HG03196 (cell line): ENCODE measurements at regions not wholly inside any gene's neighbourhood (a gene's known extent, or its start where the extent isn't known, plus 50 kb on each side); places are given as distances from the start of the nearest gene placed in this dataset.

Experiments used
- ATAC-seq: cut with Tn5 transposase; IDR thresholded peaks from one replicate; pipeline ENCODE4 v1.9.1; 2021; ENCODE audit not compliant: unreplicated experiment

GRCh38 chr13:53631511-53631910 is 602.9 kb downstream of the OLFM4 start:
- no peak for ATAC-seq

- ATAC-seq, result no peak
These were observed 609.4 kb downstream of the OLFM4 start for GRCh38 chr13:53638040-53638439.

- ATAC-seq, result no peak
These were observed 613.7 kb downstream of the OLFM4 start for GRCh38 chr13:53642306-53642705.

- ATAC-seq, result no peak
These were observed 620.1 kb downstream of the OLFM4 start for GRCh38 chr13:53648673-53649072.

- no peak for ATAC-seq
These were observed 643.4 kb downstream of the OLFM4 start for GRCh38 chr13:53672005-53672404.

GRCh38 chr13:53683146-53683545 is 654.5 kb downstream of the OLFM4 start:
- no peak for ATAC-seq

- ATAC-seq, result no peak
These were observed 655.0 kb downstream of the OLFM4 start for GRCh38 chr13:53683608-53684007.

- no peak for ATAC-seq
These were observed 662.8 kb downstream of the OLFM4 start for GRCh38 chr13:53691417-53691816.

GRCh38 chr13:53694814-53695532 is 666.4 kb downstream of the OLFM4 start:
- ATAC-seq, result no peak

- no peak for ATAC-seq
These were observed 674.9 kb downstream of the OLFM4 start for GRCh38 chr13:53703371-53704080.

- ATAC-seq, result no peak
These were observed 690.7 kb downstream of the OLFM4 start for GRCh38 chr13:53719281-53719680.

GRCh38 chr13:53732664-53733063 is 704.1 kb downstream of the OLFM4 start:
- no peak for ATAC-seq

GRCh38 chr13:53743906-53744305 is 715.3 kb downstream of the OLFM4 start:
- no peak for ATAC-seq

- no peak for ATAC-seq
These were observed 719.2 kb downstream of the OLFM4 start for GRCh38 chr13:53747825-53748224.

- no peak for ATAC-seq
These were observed 720.7 kb downstream of the OLFM4 start for GRCh38 chr13:53749306-53749705.

- ATAC-seq, result no peak
These were observed 730.4 kb downstream of the OLFM4 start for GRCh38 chr13:53759016-53759415.

GRCh38 chr13:53775807-53776206 is 747.2 kb downstream of the OLFM4 start:
- no peak for ATAC-seq

GRCh38 chr13:53778937-53779336 is 750.3 kb downstream of the OLFM4 start:
- ATAC-seq, result no peak

- no peak for ATAC-seq
These were observed 753.3 kb downstream of the OLFM4 start for GRCh38 chr13:53781941-53782340.

- ATAC-seq, result no peak
These were observed 753.9 kb downstream of the OLFM4 start for GRCh38 chr13:53782488-53782961.

- no peak for ATAC-seq
These were observed 754.9 kb downstream of the OLFM4 start for GRCh38 chr13:53783471-53783870.

- ATAC-seq, result no peak
These were observed 759.7 kb downstream of the OLFM4 start for GRCh38 chr13:53788286-53788685.
